GM21717 (cell line): ENCODE measurements at regions not wholly inside any gene's neighbourhood (a gene's known extent, or its start where the extent isn't known, plus 50 kb on each side); places are given as distances from the start of the nearest gene placed in this dataset.
"Not testable (repeated sequence)": the region's sequence is repeated elsewhere in the genome, so short reads cannot be mapped to it uniquely, and the experiment has no call there.

Experiments used
- ATAC-seq: cut with Tn5 transposase; IDR thresholded peaks from one replicate; pipeline ENCODE4 v1.9.1; 2021; ENCODE audit warnings: mild to moderate bottlenecking, moderate library complexity; ENCODE audit not compliant: unreplicated experiment

GRCh38 chr1:157460381-157460780 is 91.9 kb downstream of the FCRL5 start:
- ATAC-seq = no peak

GRCh38 chr1:157457279-157457678 is 95.0 kb downstream of the FCRL5 start:
- no peak for ATAC-seq

- no peak for ATAC-seq
Measured at GRCh38 chr1:157455318-157455717, 97.0 kb downstream of the FCRL5 start.

- no peak for ATAC-seq
Measured at GRCh38 chr1:157450106-157450505, 102.2 kb downstream of the FCRL5 start.

GRCh38 chr1:157448636-157449035 is 103.7 kb downstream of the FCRL5 start:
- ATAC-seq = no peak

- not testable (repeated sequence) for ATAC-seq
Measured at GRCh38 chr1:157446356-157446755, 106.0 kb downstream of the FCRL5 start.

GRCh38 chr1:157445616-157446140 is 106.6 kb downstream of the FCRL5 start:
- ATAC-seq = not testable (repeated sequence)

- no peak for ATAC-seq
Measured at GRCh38 chr1:157442065-157442464, 110.2 kb downstream of the FCRL5 start.

GRCh38 chr1:157439302-157439954 is 112.9 kb downstream of the FCRL5 start:
- no peak for ATAC-seq

GRCh38 chr1:157438613-157439012 is 113.7 kb downstream of the FCRL5 start:
- ATAC-seq = no peak

- no peak for ATAC-seq
Measured at GRCh38 chr1:157438146-157438545, 114.2 kb downstream of the FCRL5 start.

GRCh38 chr1:157437296-157437695 is 115.0 kb downstream of the FCRL5 start:
- ATAC-seq = no peak

- no peak for ATAC-seq
Measured at GRCh38 chr1:157431751-157432150, 120.6 kb downstream of the FCRL5 start.

GRCh38 chr1:157429601-157430240 is 122.6 kb downstream of the FCRL5 start:
- no peak for ATAC-seq

- ATAC-seq = not testable (repeated sequence)
Measured at GRCh38 chr1:157423764-157424163, 128.6 kb downstream of the FCRL5 start.

GRCh38 chr1:157419845-157420542 is 132.3 kb downstream of the FCRL5 start:
- no peak for ATAC-seq

GRCh38 chr1:157418659-157419058 is 133.7 kb downstream of the FCRL5 start:
- ATAC-seq = no peak

GRCh38 chr1:157418231-157418630 is 134.1 kb downstream of the FCRL5 start:
- ATAC-seq = no peak

GRCh38 chr1:157415661-157416060 is 136.7 kb downstream of the FCRL5 start:
- ATAC-seq = no peak

- ATAC-seq = no peak
Measured at GRCh38 chr1:157412308-157412707, 140.0 kb downstream of the FCRL5 start.

GRCh38 chr1:157411769-157412168 is 140.5 kb downstream of the FCRL5 start:
- ATAC-seq = no peak

GRCh38 chr1:157411064-157411463 is 141.3 kb downstream of the FCRL5 start:
- no peak for ATAC-seq
